ENCODE measurements at regions not wholly inside any gene's neighbourhood (a gene's known extent, or its start where the extent isn't known, plus 50 kb on each side); places are given as distances from the start of the nearest gene placed in this dataset.
"Not testable (repeated sequence)": the region's sequence is repeated elsewhere in the genome, so short reads cannot be mapped to it uniquely, and the experiment has no call there.

DNA sequence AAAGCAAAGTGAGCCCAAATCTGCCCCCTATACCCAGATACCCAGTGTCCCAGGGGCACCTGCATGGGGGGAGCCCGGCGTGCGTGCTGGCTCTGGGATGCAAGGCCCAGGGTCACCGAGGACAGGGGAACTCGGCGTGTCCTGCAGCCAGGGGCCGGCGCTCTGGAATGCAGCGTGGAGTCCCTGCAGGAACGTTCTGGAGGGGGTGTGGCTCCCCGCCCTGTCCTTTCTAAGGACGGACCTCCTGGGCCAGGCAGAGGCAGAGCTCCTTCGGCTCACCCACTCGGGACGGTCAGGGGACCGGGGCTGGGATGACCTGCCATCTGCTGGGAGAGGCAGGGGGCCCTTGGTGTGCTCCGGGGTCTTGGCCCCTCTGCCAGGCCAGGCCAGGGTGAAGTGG is 1196.8 kb downstream of the BRD1 start:
- DNase-seq, result no peak

DNA sequence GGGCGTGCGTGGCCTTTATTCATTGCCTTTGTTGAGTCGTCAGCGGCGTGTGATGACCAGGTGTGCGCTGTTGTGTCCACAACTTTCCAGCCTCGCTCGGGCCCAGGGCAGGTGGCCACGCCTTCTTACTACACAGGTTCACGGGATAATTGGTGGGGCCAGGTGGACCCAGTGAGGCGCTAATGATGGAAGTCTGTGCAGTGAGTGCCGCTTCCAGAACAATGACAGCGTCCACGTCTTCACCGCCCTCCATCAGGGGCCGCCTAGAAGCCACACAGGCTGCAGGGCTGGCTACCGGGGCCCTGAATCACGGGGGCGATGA is 1197.3 kb downstream of the BRD1 start:
- DNase-seq, result no peak

DNA sequence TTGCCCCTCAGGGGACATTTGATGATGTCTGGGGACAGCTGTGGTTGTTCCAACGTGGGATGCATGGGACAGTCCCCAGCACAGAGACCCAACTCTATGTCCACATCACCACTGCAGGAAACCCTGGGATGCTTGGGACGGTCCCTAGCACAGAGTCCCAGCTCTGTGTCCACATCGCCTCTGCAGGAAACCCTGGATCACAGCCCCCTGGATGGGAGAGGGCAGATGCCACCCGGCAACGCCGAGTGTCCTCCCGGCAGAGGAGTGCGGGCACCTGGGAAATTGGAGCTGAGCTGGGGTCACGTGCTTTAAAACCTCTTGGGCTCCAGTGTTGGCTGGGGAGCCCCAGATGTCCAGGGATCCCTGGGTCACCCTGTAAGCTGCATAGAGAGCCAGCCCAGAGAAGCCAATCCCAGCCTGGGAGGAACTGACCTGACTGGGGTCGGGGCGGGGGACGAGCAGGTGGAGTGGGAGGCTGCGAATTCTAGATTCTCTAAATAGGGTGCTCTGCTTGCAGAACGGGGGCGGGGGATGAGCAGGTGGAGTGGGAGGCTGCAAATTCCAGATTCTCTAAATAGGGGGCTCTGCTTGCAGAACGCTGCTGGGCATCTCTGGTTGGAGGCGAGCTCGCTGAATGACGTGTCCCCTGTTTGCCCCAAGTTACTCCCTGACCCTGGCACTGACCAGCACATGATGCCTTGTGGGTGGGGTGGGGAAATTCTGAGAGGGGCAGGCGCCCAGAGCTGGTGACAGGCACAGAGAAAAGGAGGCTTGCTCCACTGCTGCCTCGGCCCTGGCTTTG is 1197.8 kb downstream of the BRD1 start:
- DNase-seq, result no peak

DNA sequence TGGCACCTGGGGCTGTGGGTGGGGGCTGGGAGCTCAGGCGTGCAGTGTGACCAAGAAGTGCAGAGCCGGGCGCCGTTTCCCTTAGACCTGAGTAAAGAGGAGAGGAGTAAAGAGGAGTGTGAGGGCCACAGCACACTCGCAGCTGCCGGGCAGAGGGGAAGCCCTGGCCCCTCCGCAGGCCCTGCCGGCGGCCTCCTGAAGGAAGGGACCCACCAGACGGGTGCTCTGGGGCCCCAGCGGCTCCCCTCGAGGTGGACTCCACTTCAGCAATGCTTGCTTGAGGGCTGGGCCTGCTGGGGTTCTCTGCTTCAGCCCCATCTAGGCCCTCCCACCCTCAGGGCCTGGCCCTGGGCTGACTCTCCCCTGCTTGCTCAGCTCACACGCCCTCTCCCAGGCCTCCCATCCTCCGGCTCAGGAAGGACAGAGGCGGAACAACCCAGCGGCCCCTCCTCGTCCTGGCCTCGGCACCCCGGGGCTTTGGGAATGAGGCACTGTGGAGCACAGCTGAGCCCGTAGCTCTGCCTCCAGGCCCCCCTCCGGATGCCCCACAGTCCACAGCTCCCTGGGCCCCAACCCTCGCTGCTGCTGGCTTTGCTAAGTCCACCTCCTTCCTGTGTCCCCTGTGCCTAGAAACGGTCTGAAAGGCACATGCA is 1198.7 kb downstream of the BRD1 start:
- DNase-seq, result no peak

DNA sequence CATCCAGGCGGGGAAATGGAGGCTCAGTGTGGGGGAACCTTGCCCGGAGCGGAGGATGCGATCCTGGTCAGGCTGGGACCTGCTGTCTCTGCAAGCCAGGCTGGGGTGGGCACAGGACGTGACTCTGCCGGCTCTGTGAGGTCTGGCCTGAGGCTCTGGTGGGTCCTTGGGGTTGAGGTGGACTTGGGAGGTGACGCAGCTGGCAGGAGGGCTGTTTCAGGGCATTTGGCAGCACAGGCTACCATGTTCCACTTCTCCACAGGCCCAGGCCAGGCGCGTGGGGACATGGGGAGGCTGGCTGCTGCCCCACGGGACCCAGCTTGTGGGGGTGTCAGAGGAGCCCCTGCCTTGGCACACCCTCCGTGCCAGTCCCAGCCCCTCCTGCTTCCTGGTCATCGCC is 1199.7 kb downstream of the BRD1 start:
- DNase-seq, result no peak

DNA sequence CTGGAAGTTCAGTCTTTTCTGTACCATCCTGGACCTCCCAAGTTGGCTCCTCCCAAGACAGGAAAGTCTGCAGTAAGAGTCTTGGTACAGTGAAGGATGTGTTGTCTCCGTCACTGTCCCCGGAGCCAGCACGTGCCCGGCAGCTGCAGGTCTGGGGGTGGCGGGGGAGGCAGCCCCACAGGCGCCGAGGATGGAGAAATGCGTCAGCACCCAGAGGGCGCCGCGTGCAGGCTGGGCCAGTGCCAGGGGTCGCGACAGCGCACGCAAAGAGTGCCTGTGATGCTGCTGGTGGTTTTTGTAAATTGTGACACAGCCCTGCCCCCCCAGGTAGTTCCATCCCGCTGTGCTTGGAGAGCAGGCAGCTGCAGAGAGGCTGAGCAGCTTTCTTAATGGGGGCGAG is 1200.5 kb downstream of the BRD1 start:
- no peak for DNase-seq

DNA sequence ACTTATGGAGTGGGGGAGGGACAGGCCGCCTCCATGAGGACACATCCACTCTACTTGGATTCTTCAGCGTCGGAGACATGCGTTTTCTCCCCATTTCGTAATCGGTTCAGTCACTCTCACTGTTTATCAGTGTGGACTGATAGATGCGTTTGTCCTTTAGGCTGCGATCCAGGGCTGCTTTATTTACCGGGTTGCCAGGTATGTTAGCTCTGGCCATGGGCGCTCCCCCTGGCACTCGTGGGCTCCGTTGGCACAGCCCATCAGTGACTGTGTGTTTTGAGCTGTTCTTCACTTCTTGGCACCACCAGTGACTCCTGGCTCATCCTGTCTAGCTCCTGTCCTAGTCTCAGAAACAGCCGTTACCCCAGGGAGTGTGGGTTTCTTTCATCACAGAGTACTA is 1203.3 kb downstream of the BRD1 start:
- DNase-seq, result no peak

DNA sequence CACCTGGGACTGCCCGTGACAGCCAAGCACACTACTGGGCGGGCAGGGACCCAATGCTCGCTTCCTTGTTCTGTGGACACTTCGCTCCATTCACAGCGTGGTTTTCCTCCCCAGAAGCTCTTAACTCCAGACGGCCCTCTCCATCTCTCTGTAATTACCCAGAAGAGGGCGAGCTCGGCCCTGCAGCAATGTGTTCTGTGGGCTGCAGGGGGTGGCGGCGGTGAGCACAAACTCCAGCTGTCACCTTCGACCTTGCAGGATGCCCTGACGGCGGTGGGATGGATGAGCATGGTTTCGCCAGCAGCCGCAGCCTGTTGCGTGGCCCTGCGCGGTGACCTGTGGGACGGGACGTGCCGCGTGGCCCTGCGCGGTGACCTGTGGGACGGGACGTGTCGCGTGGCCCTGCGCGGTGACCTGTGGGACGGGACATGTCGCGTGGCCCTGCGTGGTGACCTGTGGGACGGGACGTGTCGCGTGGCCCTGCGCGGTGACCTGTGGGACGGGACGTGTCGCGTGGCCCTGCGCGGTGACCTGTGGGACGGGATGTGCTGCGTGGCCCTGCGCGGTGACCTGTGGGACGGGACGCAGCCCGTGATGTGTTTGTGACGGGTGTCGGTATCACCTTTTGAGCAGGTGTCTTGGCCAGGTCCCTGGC is 1204.7 kb downstream of the BRD1 start:
- DNase-seq, result no peak

DNA sequence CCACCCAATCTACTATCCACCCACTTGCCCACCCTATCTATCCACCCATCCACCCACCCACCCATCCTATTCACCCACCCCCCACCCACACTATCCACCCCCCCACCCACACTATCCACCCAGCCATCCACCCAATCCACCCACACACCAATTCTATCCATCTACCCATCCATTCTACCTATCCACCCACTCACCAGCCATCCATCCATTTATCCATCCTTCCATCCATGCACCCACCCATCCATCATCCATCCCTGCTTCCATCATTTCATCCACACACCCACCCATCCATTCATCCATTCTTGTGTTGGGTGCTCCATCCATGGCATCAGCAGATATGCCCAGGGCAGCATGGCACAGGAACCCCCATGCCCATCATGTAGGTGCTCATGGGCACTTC is 1206.6 kb downstream of the BRD1 start:
- DNase-seq, result no peak

DNA sequence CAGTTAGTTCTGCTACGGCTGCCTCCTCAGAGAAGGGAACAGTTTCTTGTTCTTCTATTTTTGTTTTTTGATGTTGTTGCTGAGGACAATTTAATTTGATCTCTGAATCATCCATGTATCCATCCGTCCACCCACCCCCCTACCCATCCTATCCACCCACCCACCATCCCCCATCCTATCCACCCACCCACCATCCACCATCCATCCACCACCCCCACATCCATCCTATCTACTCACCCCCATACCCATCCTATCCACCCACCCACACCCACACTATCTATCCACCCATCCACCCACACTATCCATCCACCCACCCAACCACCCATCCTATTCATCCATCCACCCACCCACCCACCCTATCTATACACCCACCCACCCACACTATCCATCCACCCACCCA is 1207.2 kb downstream of the BRD1 start:
- not testable (repeated sequence) for DNase-seq

DNA sequence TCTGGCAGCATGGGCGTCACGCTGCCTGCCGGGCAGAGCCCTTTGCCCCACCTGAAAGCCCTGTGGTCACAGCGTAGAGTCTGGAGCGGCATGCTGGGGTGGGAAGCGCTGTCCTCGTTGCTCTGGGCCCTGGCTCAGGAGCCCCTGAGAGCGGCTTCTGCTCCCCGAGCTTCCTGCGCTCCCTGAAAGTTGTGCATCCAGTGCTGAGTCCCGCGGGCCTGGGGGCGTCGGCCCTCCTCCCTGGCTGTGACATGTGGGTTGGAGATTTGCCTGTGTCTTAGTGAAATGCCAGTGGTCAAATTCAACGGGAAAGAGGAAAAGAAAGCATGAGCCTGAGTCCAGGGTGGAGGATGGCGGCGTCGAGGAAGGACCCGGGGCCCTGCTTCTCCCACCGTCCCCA is 1208.0 kb downstream of the BRD1 start:
- DNase-seq, result no peak

DNA sequence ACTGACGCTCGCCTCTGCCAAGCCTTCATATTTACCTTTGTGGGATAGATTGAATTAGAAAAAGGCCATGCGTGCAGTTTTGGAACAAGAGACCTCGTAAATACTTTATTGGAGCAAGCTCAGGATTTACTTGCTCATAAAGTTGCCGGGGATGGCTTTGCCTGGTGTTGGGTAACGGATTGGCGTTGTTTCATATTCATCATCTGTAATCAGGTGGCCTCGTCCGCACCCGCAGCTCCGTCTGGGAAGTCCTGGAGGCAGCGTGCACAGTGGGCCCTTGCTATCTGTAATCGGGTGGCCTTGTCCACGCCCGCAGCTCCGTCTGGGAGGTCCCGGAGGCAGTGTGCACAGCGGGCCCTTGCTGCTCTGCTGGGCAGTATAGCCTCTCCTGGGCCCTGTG is 1209.3 kb downstream of the BRD1 start:
- DNase-seq, result no peak

DNA sequence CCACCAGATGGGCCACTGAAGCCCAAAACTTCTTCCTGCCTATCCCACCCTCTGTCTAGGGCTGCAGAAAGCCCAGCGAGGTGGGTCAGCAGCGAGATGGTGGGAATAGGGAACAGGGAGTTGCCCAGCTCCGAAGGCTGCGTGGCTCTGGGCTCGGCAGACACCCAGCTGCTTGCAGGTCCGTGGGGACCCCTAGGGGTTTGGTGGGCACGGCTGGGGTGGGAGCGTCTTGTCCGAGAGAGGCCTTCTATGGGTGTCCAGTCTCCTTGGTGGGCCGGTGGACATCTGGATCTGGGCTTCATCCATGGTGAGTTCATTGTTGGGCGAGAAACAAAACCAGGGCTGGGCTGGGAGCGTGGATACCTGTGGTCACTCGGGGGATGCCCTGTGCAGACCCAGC is 1211.0 kb downstream of the BRD1 start:
- no peak for DNase-seq

DNA sequence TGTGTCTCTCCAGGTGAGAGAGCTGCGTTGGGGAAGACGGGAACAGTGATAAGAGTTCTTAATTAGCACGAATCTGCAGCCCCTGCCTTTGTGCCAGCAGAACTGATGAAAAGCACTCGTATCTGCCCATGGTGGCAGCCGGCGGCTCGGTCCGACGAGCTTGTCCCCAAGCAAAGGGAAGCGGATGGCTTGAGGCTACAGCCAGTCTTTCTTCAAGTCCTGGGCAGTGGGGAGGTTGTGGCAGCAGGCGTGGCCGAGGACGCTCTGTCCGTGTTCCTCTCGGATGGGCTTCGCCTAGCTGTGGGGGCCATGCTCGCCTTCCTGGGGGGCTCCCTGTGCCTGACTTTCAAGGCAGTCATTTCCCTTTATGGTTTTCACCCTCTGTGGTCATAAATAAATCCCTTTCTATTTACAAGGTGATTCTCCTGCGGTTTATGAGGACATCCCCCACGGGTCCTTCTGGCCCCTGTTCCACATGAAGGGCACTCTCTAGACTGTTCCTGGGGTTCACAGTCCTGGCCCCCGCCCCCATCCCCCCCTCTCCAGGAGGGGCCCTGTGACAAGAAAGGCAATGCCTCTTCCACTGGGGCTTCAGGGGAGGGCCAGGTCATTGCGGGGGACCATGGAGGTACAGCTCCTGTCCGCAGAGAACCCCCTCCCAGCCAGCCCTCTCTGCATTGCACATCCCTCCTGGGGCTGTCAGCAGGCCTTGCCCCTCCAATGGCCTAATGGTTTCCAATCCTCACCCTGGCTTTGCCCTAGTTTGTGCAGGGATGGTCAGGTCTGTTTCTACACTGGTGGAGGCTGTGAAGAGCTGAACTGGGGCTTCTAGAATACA is 1212.3 kb downstream of the BRD1 start:
- no peak for DNase-seq

DNA sequence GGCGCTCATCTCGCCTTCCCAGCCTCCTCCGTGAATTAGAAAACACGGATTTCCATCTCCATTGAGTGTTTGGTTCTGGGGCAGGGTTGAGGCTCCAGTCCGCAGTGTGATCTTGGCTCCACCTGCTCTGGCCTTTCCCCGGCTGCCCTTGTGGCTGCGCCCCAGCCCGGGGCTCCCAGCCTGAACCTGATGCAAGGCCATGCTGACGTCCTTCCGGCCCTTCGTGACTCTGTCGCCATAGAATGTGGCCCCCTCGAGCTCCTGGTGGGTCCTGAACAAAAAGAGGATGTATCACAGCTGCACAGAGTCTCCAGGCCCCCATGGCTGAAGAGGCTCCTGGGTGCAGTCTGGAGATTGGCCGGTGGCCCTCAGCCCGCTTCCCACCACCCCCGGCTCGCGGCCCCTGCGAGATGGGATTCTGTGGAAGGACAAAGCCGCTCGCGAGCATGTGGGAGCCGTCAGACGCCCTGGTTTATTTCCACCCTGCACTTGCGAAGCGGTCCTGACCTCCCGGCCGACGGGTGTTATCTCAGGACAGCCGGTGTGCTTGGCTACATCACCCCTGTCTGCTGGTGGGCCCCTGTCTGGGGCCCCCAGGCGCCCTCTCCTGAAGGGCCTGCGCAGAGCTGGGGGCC is 1214.0 kb downstream of the BRD1 start:
- DNase-seq, result no peak

DNA sequence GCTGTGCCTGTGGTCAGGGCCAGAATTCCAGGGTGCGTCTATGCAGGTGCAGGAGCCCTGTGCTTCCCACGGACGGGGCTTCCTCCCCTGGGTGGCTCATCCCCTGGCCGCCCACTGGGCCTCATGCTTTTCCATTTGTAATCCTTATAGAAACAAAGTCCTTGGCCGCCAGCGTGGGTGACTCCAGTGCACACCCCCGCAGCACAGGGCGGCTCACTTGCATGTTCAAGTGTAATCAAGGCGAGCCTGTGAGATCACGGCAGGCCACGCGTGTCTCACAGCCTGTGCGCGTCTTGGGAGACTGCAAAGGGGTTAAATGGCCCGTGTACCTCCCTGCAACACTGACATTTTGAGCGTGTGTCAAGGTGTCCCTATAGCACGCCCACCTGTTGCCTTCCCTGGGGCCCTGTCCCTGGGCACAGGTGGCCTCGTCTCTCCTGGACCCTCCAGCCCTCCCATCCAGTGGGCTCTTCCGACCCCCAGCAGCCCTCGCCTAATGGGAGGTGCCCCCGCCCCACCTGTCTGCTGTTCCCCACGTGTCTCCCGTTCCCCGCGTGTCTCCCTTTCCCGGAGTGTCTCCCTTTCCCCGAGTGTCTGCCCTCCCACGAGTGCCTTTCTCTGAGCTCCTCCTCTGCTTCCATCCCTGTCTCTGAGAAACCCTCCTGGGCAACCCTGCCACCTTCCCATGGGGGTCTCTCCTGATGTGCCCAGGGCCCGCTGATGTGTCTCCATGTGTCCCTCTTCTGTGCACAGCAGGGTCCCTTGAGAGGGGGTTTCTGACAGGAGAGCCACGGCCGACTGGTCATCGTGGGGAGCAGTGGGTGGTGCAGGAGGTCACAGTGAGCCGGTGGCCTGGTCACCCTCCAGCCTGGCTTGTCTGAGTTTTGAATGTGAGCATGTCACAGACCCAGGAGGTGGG is 1215.3 kb downstream of the BRD1 start:
- DNase-seq, result no peak

DNA sequence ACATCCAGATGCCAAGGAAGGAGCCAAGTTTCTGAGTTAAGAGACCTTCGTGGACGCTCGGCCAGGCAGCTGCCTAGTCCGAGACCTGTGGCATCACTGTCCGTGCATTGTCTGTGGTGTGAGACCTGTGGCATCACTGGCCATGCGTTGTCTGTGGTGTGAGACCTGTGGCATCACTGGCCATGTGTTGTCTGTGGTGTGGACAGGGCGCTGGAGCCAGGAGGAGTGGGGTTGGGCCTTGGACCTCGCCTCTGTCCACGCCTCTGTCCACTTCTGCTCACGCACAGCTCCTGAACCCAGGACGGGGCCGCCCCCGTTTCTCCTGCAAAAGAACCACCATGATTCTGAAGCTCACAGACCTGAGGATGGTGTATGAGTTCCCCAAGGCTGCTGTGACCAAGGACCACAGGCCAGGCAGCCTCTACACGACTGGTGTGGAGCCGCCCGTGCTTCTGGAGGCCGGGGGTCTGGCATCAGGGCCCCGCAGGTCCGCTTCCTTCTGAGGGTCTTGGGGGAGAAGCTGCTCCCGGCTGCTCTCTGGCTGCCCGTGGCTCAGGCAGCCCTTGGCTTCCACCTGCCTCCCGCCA is 1218.3 kb downstream of the BRD1 start:
- DNase-seq, result no peak

DNA sequence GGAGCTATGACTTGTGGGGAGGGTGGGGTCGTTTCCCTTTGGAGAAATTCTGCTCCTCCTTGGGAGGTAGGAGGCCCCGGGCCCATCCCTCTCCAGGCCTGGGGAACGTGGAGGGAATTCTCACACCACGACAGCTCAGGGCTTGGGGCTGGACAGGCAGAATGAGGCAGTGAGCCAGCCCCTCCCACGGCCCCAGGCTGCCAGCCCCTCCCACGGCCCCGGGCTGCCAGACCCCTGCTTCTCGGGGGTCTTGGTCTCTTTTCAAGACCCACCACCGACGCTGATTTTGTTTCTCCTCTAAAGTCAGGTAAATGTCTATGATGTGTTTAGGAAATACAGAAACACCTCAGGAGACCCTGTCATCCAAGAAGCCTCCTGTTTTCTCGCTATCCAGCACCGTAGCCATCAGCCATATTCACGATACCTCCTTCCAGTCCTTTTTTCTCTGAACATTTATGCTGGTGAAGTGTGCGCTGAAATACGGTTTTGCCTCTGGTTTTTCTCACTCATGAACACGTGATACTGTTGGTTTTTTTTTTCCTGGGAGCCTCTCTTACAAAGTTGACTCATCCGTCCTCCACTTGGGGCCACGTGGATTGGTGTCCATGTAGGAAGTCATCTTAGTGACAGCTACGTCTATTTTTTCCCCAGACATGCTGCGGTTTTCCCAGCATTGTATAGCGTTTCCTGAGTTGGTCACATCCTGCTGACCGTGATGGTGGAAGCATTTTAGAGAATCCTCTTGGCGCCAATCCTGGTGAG is 1219.6 kb downstream of the BRD1 start:
- no peak for DNase-seq

DNA sequence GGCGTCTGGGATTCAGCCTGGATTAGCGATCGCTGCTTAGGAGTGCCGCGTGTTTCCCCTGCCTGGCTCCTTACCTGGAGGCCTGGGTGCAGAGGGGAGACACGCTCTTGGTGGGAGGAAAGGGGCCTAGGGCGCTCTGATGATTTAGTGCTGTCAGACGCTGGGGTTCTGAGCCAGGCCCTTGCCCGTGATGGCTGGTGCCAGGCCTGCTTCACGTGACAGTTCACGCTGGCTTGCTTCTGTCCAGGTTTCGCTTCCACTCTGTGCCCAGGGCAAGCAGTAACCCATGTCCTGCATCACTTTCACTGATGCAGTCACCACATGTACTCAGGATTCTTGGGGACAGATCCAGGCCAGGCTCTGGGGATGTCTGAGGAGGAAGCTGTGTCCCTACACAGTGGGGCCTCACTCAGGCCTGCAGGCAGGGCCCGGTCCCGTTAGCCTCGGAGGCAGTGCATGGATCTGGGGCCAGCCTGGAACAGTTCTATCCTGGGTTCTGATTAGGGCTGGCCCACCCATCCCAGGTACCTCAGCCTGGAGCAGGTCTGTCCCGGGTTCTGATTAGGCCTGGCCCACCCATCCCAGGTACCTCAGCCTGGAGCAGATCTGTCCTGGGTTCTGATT is 1220.9 kb downstream of the BRD1 start:
- DNase-seq, result no peak

DNA sequence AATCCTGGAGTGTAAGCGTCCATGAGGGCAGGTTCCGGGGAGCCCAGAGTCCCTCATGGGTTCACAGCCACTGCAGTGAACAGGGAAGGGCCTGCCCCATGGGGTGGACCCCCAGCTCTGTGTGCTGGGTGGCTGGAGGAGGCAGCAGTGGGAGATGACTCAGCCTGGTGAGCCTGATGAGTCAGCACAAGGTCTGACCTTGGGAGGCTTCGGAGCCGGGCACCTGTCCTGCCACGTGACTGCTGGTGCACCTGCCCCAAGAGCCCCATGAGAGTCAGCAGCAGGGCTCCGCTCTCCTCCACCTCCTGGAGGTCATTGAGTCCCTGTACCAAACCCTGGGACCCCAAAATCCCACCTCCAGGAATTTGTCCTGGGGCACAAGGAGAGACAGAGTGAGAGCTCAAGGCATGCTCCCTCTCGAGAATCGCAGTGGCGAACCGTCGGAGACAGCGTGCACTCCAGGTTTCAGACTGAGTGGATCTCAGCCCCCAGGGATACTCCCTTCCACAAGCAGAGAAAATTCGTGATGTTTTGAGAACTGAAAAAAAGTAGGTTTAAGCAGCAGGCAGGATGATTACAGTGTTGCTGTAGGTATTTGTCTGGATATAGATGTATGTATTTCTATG is 1221.7 kb downstream of the BRD1 start:
- DNase-seq, result no peak

Data from activated naive CD4-positive, alpha-beta T cell treated with anti-CD3 and anti-CD28 coated beads, Interleukin-2, amount 50 U/mL, for 16 hours (primary cell).